GM18868 (cell line): ENCODE measurements at regions not wholly inside any gene's neighbourhood (a gene's known extent, or its start where the extent isn't known, plus 50 kb on each side); places are given as distances from the start of the nearest gene placed in this dataset.
"Not testable (repeated sequence)": the region's sequence is repeated elsewhere in the genome, so short reads cannot be mapped to it uniquely, and the experiment has no call there.

Experiments
- ATAC-seq: cut with Tn5 transposase; IDR thresholded peaks from one replicate; pipeline ENCODE4 v1.9.1; 2021; ENCODE audit warnings: mild to moderate bottlenecking, moderate library complexity; ENCODE audit not compliant: unreplicated experiment

DNA sequence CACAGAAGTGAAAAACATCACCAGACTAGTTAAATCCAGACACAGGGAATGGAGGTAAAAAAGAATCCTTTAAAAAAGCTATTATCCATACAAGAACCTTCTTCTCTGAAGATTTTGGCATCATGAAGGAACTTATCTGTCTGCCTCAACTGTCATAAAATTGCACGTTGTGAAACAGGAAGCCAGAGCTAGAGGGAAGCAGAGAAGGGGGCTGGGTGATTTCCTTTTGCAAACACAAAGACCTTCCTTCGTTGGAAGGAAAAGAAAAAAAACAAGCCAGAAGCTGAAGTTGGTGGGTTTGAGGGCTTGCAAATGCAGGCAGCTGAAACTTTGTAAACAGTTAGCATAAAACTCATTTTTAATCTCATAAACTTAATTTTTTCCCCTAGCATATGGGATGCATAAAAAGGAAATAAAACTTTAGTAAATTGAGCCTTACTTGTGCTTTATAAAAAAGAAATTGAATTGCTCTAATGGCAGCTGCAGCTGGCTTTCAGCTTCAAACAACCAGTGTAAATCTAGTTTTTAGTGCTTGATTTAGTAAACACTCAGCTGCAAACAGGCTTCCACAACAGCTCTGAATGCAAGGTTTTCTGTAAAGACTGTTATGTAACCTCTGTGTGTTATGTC, 101.6 kb downstream of the OTUD1 start:
- no peak for ATAC-seq

DNA sequence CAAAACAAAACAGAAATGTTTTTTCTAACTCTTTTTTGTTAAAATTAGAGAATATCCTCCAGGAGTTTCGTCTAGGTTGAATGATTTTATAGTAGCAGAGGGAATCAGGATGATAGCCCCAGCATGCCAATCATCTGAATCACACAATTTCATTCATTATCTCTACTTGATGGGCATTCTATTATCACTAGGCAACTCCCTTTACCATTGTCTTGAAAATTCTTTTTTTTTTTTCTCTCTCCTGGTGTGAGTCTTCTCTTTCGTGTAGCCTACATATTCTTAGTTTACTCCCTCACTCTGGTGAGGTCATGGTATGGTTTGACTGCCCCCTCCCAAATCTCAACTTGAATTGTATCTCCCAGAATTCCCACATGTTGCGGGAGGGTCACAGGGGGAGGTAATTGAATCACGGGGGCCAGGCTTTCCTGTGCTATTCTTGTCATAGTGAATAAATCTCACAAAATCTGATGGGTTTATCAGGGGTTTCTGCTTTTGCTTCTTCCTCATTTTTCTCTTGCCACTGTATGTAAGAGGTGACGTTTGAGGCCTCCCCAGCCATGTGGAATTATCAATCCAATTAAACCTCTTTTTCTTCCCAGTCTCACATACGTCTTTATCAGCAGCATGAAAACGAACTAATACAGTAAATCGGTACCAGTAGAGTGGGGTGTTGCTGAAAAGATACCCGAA, 105.0 kb downstream of the OTUD1 start:
- no peak for ATAC-seq

DNA sequence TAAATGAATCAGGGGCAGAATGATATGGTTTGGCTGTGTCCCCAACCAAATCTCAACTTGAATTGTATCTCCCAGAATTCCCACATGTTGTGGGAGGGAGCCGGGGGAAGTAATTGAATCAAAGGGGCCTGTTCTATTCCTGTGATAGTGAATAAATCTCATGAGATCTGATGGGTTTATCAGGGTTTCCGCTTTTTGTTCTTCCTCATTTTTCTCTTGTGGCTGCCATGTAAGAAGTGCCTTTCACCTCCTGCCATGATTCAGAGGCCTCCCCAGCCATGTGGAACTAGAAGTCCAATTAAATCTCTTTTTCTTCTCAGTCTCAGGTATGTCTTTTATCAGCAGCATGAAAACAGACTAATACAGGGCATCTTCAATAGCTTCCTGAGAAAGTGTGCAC, 107.0 kb downstream of the OTUD1 start:
- not testable (repeated sequence) for ATAC-seq

DNA sequence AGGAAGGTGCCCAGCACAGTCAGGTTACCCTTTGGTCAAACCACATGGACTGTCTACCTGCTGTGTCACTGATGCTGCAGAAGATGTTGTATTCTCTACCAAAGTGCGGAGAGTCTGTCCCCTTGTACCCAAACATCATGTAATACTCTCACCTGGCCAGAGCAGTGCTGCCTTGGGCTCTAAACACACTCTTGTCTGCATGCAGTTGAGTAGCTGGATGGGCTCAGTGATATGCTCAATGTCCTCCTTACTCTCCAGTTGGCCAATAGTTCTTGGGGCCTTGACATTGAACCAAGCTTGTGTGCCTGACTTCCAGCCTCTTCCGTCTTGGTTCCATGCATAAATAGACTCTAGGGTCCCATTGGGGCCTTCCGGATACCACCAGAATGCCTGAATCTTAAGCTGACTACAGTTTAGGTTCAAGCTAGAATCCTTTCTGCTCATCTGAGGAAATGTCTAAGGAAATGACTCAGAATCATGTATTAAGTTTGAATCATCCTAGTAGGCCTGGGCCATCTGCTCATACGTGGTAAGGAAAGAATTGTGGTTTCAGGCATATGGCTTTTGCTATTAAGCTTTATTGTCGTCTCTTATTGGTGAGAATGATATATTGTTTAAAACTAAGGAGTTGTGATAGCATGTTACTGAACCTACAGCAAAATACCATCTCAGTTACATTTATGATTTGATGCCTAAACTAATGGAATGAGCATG, 118.0 kb downstream of the OTUD1 start:
- ATAC-seq, result no peak

DNA sequence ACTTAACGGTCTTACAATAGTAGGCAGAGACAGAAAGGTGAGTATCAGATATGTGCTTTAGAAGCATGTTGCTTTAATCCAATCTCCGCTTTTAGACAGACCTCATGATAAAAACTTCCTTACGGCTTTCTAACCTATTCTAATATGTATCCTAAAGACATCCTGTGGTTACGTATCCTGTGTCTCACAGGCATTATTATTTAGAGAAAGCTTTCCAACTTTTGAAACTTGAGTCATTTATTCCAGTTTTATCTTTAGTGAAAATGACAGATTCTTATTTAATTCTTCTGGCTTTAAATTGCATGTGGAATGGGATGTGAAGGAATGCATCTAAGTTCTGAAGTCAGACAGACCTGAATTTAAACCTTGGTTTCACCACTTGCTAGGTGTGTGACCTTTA, 118.9 kb downstream of the OTUD1 start:
- ATAC-seq, result no peak

DNA sequence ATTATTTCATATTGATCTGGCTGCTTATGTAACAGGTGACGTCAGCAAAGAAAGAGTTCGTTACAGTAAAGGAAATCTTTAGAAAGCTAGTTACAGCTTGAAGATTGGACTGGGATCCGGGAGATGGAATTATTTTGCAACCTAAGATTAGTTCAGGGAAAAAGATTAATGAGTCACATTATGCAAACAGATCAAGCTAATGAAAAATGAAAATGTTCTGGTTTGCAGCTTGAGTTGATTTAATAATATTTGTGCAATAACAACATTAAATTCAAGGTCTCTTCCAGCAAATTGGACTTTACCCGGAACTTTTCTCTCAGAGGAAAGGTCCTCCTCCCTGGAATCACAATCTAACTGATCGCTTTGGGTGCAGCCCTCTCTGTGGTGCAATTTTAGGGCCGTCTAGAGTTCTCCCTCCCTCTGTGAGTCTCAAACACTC, 119.5 kb downstream of the OTUD1 start:
- no peak for ATAC-seq

DNA sequence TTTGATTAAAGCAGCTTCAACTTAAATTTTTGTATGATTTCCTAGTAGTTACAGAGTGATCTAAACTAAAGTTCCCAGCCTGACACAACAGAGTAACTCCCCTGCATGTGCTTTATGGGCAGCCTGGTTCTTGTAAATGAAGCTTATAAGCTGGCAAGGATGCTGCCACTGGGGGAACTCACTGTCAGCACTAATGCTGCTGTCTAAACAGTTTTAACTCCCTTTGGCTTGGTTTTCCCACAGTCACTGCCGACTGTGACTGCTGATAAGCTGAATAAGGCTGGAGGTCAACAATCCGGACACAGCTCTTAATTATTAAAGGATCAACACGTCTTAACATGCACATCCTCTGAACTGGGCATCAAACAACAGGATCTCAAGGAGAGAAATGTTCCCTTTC, 130.1 kb downstream of the OTUD1 start:
- no peak for ATAC-seq

DNA sequence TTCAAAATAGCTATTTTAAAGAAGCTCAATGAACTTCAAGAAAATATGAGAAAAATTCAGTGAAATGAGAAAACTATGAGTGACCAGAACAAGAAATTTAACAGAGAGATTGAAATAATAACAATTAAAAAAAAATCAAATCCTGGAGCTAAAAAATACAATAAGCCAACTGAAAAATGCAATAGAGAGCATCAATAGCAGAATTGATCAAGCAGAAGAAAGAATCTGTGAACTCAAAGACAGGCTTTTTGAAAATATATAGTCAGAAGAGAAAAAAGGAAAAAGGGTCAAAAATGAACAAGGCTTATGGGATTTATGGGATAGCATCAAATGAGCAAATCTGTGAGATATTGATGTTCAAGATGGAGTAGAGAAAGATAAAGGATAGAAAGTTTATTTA, 133.0 kb downstream of the OTUD1 start:
- ATAC-seq, result no peak

DNA sequence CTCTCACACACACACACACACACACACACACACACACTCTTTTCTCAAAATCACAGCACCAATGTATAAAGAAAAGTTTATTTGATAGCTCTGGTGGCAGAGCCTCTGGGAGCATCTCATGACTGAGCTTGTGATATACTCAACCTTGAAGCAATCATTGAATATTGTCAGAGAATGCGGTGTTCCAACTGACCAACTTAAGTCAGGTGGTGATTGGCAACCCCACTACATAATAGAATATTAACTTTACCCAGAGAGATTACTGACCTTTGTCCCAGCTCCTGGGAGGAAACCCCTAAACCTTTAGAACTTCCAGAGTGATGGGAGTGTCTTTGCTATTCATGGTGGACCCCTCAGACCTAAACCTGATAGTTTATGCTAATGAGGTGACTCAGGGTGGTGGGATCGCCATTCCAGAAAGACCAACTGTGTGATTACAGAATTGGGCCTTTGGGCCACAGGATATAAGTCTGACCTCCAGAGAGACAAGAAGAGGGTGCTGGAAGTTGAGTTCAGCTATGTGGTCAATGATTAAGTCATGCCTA, 143.1 kb downstream of the OTUD1 start:
- no peak for ATAC-seq

DNA sequence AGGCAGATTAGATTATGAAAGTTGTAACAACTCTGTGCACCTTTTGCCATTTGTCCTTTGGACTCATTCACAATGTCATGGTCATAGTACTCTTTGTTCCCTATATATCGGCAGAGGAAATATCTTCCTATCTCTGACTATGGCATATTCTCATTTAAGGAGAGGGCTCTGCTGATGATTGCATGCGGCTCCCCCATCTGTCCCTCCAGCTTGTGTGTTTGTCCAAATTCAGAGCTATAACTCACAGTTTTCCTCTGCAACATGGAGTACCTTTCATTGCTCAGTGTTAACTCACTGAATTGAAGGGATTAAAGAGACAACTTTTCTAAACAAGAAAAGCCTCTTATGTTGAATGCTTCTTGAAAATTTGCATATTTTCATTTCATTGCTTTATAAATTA, 145.5 kb downstream of the OTUD1 start:
- ATAC-seq, result no peak

DNA sequence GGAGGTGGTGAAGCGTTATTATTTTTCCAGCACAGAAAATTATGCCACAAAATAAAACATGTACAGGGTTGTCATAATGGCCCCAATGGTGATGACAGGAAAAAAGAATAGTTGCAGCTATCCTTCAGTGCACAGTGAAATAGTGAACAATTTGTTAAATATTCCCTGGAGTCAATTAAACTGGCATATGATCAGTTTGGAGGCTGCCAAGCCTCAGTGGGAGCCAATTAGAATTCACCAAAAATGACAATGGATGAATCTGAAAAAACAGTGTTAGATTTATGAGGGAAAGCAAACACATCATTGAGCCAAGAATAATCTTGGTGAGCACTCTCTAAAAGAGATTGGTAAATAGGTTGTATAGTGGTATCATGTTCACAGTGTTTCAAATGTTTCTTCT, 146.3 kb downstream of the OTUD1 start:
- no peak for ATAC-seq

DNA sequence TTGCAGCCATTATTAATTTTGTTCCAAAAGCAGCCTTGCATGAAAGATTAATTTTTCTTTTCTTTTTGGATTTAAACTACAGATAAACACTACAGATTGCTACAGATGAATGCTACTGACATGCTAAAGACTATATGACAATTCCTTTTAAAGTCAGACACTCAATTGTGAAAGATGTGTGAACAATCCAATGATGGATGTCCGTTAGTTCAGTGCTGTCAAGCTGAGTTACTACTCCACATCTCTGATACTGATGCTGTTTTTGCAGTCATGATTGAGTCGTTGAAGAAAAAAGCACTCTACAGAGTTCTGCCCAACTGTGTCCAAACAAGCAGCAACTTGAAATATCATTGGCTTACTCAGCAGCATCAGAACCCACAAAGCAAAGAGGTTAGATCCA, 146.8 kb downstream of the OTUD1 start:
- no peak for ATAC-seq

DNA sequence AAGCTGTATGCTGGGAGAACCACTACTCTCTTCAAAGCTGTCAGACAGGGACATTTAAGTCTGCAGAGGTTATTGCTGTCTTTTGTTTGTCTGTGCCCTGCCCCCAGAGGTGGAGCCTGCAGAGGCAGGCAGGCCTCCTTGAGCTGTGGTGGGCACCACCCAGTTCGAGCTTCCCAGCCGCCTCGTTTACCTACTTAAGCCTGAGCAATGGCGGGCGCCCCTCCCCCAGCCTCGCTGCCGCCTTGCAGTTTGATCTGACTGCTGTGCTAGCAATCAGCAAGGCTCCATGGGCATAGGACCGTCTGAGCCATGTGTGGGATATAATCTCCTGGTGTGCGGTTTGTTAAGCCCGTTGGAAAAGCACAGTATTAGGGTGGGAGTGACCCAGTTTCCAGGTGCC, 156.4 kb downstream of the OTUD1 start:
- ATAC-seq, result not testable (repeated sequence)

DNA sequence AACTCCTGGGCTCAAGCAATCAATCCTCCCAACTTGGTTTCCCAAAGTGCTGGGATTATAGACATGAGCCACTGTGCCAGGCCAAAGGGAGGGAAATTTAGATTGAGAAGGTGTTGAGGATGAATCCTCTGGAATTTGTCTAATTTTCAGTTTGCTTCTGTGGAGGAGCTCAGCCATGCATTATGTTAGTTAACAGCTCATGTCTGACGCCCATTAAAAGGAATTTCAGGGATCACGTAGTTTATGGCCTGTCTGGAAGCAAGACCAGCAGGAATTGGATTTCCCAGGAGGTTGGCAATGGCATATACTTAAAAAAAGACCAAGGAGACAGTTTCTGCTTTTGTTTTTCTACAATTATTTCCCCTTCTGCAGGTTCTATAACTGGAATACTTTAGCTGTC, 165.7 kb downstream of the OTUD1 start:
- no peak for ATAC-seq

DNA sequence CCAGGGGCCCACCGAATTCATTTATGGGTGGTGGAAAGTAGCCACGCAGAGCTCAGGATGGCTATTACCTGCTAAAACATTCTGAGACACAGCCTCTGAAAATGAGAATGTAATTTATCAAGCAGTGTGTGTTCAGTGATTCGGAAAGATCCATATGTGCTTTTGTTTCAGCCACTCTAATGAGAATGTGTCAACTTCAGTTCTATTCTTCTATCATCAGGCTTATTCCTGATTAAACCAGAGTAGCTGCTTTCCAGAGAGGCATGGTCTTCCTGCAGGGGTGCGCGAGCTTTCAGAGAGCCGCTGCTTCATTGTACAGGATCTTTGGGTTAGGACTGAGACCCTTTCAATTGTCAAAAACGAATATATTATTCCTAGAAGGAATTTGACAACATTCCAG, 167.6 kb downstream of the OTUD1 start:
- no peak for ATAC-seq

DNA sequence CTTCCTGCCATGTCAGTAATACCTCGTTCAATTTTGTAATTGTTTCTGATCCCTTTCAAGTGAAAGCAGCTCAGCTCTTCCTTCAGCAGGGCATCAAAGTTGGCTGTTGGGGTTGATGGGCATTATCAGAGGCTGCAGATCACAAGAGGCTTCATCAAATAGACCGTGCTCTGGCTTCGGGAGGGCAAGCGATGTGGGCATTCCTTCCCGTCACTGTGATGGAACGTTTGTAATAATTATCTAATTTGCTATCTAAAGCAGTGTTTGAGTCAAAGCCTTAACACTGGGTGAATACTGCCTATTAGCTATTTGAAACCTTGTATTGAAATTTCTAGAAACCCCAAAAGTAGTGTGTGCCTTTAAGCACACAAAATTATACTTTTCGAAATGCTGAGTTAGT, 170.1 kb downstream of the OTUD1 start:
- no peak for ATAC-seq

DNA sequence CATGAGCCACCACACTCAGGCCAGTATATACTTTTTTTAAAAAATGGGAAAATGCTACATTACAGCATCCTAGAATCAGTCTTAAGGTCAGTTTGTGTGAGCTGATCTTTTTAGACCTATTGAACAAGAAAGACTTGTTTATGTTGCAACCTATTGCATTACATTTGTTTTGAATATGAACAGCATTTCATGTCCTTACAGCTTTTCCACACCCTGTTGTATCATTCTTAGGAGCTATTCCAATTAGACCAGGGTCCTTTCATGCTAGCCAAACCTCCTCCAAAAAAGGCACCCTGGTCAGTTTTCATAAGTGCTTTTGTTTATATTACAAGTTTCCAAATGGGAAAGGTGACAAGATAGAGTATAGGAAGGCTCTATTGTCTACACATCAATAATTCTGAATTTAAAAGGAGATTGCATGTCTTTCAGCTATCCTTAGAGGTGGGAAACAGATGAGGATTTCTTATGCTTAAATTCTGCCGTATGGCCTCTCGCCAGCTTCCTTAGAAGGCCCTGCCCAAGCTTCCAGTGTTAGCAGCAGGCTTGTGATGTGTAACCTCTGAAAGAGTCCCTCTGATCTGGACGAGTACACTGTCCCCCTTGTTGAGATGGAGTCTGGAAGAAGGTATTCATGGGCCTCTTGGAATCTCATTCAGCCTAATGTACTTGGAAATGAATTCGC, 171.9 kb downstream of the OTUD1 start:
- ATAC-seq, result no peak

DNA sequence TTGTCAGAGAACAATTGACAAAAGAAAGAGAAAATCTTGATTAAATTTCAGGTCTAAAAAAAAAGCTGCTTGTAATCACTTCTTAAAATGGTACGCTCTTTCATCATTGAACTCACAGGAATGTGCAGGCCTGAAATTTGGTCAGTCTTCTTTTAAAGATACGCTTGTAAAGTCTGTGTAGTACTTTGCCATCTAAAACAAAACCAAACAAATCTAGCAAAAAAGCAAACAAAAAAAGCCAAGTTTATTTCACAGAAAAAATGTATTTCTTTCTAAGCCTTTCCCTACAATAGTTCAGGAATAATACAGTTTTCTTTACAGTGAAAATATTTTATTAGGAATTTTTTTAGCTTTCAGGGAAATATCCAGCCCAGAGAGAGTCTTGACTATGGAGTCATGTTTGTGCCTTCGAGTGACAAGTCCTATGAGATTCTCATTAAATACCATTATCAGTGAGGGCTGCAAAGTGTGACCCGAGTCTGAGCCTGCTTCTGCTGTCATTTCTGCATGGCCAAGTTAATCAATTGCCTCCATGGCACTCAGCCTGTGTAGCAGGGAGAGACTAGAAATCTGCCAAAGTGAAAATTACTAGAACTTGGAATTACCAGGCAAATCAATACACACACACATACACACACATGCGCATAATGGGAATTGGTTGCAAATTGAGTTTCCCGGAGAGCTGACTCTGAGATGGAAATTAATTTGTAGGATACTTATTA, 172.6 kb downstream of the OTUD1 start:
- ATAC-seq, result no peak

DNA sequence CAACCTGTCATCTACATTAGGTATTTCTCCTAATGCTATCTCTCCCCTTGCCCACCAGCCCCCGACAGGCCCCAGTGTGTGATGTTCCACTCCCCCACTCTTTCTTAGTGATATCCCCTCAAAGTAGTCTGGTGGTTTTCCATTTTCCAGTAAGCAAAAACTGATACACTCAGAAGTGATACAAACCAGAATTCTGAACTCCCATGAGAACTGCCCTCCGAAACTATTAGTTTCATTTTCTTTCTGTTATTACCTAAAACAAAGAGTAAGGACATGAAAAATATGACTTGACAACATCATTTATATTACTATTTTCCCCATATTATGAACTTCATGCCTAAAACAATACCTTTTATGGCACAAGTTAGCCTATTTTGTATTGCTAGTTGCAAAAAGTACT, 175.0 kb downstream of the OTUD1 start:
- ATAC-seq, result peak; percentile 68

DNA sequence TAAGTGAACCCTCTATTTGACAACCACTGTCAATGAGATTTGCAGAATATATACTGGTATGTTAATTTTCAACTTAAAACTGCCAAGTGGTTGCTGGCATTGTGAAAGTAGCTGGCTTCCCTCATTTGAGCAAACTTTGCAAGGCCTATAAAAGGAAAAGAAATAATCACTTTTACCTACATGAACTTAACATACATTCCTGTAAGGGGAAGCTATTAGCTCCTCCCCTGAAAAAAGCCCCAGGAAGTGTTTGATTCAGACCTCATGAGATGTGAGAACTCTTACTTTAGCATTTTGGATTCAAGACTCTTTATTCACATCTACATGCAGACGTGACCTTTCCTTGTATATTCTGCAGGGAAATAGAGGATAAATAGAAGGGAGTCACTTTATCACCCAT, 175.6 kb downstream of the OTUD1 start:
- ATAC-seq, result peak; percentile 38

DNA sequence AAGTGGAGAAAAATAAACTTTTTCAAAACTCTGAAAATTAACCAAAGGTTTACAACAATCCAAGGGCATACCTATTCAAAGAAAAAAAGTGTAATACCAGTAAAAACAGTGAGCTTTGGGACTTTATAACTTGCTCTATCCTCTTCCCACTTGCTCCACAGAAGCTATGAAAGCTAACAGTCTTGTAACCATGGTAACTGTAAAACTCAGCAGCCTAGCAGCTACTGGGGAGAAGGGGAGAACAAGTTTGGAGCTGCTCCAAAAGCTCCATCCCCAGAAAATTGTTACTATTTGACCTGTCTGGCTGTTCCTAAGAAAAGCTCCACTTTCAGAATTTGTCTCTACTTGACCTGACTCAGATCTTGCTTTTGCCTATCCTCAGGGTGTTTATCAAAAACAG, 191.5 kb downstream of the OTUD1 start:
- no peak for ATAC-seq
